ENCODE measurements at regions not wholly inside any gene's neighbourhood (a gene's known extent, or its start where the extent isn't known, plus 50 kb on each side); places are given as distances from the start of the nearest gene placed in this dataset.

DNA sequence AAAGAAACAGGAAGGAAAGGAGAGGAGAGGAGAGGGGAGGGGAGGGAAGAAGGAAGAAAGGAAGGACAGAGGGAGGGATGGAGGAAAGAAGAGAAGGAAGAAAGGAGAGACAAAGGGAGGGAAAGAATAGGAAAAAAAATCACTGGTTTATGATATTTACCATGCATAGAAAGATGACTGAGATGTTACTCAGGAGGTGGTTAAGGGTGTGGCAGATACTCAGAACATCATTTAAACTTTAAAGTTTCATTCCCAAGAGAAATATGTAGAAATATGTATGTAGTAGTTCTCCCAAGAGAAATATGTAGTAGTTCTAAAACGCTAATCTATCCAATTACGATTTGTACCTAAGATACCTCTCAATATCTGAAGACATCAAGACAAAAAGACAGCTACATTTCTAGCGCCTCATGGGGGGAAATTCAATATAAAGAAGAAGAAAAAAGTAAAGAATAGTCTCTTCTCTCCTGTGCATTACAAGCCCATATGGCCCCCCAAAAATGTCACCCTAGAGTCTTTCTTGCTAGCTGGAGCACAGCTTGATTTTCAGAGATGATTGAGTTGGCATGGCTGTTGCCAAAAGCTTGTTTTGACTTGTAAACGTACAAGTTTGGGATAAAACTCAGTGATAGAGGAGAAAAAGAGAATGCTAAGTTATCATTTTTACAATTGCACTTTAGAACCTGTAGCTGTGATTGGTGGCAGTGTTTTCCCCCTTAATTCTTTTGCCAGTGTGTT lies 539.2 kb downstream of the CDH26 start:
- TF ChIP-seq ELF1 (IDR thresholded peaks at IDR 0.05) = no peak
- TF ChIP-seq FOSL2 (IDR thresholded peaks at IDR 0.05; ENCODE audit: borderline replicate concordance, low read depth) = no peak
- no peak for TF ChIP-seq CHD2 (IDR thresholded peaks at IDR 0.05; ENCODE audit: low read length, partially characterized antibody)
- no peak for TF ChIP-seq MEF2A (IDR thresholded peaks at IDR 0.05; ENCODE audit: borderline replicate concordance, low read depth)
- TF ChIP-seq FOXM1 (IDR thresholded peaks at IDR 0.05; ENCODE audit: low read depth) = no peak
- no peak for TF ChIP-seq GABPA (IDR thresholded peaks at IDR 0.05; ENCODE audit: low read depth)
- no peak for TF ChIP-seq GATA2 (CRISPR knock-in tag; IDR thresholded peaks at IDR 0.05)
- no peak for TF ChIP-seq TAF1 (IDR thresholded peaks at IDR 0.05; ENCODE audit: borderline replicate concordance, low read depth, low read length)
- TF ChIP-seq FOXJ3 (CRISPR knock-in tag; IDR thresholded peaks at IDR 0.05) = no peak
- no peak for TF ChIP-seq TEAD4 (IDR thresholded peaks at IDR 0.05; ENCODE audit: borderline replicate concordance, insufficient read depth)
- TF ChIP-seq NRF1 (IDR thresholded peaks at IDR 0.05; ENCODE audit: low read depth, low read length) = no peak
- TF ChIP-seq RAD21 (IDR thresholded peaks at IDR 0.05; ENCODE audit: low read length) = no peak
- TF ChIP-seq MXI1 (IDR thresholded peaks at IDR 0.05; ENCODE audit: low read depth, low read length) = no peak
- no peak for TF ChIP-seq EZH2phosphoT487 (IDR thresholded peaks at IDR 0.05; ENCODE audit: borderline replicate concordance, low read depth)
- H3K27ac ChIP-seq (ENCODE audit: low read depth in 2 of 2, low read length in 1 of 2) = no peak overlapping the region
- no peaks in the 10 kb centered on the region for H4K20me1 ChIP-seq (ENCODE audit: insufficient read depth)
- ChIA-PET POLR2A (no interaction called here), CTCF (interaction anchor here (1.2 to 1.6 kb wide), 2 partner anchors 38 to 287 kb away, joined by 3 to 6 read pairs; no protein-coding TSS in a partner anchor)
- 11% methylated on average over 4 of the region's 4 CpGs for WGBS (ENCODE audit: low lambda C conversion rate)
- no peaks in the 10 kb centered on the region for H3K9me3 ChIP-seq
- H3K9ac ChIP-seq = no peak overlapping the region
- H3K27me3 ChIP-seq (ENCODE audit: insufficient read depth) = no peaks in the 10 kb centered on the region
- no peak overlapping the region for H3K4me2 ChIP-seq
- no peaks in the 10 kb centered on the region for H3K36me3 ChIP-seq (replicated peaks in 1 of 2; ENCODE audit: control insufficient read depth in 1 of 2, insufficient read depth in 2 of 2, low read length in 1 of 2)
- no peaks in the 10 kb centered on the region for H3K9me2 ChIP-seq
- DNase-seq = no peak
- no peak overlapping the region for H2AFZ ChIP-seq (ENCODE audit: low read depth)
- H3K4me3 ChIP-seq (ENCODE audit: low read depth in 2 of 2, low read length in 1 of 2) = no peak overlapping the region
- H3K4me1 ChIP-seq (ENCODE audit: control insufficient read depth in 1 of 2, insufficient read depth in 2 of 2, low read depth in 1 of 2, low read length in 1 of 2) = no peaks in the 10 kb centered on the region
- H3K79me2 ChIP-seq (ENCODE audit: insufficient read depth) = no peaks in the 10 kb centered on the region
- no peaks in the 10 kb centered on the region for H3F3A ChIP-seq (replicated peaks; ENCODE audit: insufficient read depth)

- H2AFZ ChIP-seq (ENCODE audit: low read depth) = no peak overlapping the region
- no peaks in the 10 kb centered on the region for H3K79me2 ChIP-seq (ENCODE audit: insufficient read depth)
- ChIA-PET POLR2A (no interaction called here), CTCF (no interaction called here)
- H3K4me2 ChIP-seq = no peak overlapping the region
- H3K27me3 ChIP-seq (ENCODE audit: insufficient read depth) = no peaks in the 10 kb centered on the region
- H3K36me3 ChIP-seq (replicated peaks in 1 of 2; ENCODE audit: control insufficient read depth in 1 of 2, insufficient read depth in 2 of 2, low read length in 1 of 2) = no peaks in the 10 kb centered on the region
- no peaks in the 10 kb centered on the region for H3K4me1 ChIP-seq (ENCODE audit: control insufficient read depth in 1 of 2, insufficient read depth in 2 of 2, low read depth in 1 of 2, low read length in 1 of 2)
- WGBS (ENCODE audit: low lambda C conversion rate) = 27% methylated on average over 4 of the region's 4 CpGs
- H3F3A ChIP-seq (replicated peaks; ENCODE audit: insufficient read depth) = no peaks in the 10 kb centered on the region
- no peak for TF ChIP-seq EZH2phosphoT487 (IDR thresholded peaks at IDR 0.05; ENCODE audit: borderline replicate concordance, low read depth)
- TF ChIP-seq FOXM1 (IDR thresholded peaks at IDR 0.05; ENCODE audit: low read depth) = no peak
- no peak for TF ChIP-seq TEAD4 (IDR thresholded peaks at IDR 0.05; ENCODE audit: borderline replicate concordance, insufficient read depth)
- TF ChIP-seq FOSL2 (IDR thresholded peaks at IDR 0.05; ENCODE audit: borderline replicate concordance, low read depth) = no peak
- TF ChIP-seq TCF12 (IDR thresholded peaks at IDR 0.05) = no peak
- TF ChIP-seq JUND (IDR thresholded peaks at IDR 0.05) = no peak
- no peak for DNase-seq
- H3K27ac ChIP-seq (ENCODE audit: low read depth in 2 of 2, low read length in 1 of 2) = no peak overlapping the region
- H3K9me3 ChIP-seq = no peaks in the 10 kb centered on the region
- no peaks in the 10 kb centered on the region for H3K9me2 ChIP-seq
- H3K4me3 ChIP-seq (ENCODE audit: low read depth in 2 of 2, low read length in 1 of 2) = no peak overlapping the region
- no peak overlapping the region for H3K9ac ChIP-seq
- H4K20me1 ChIP-seq (ENCODE audit: insufficient read depth) = no peaks in the 10 kb centered on the region
Observed at GRCh38 chr20:60500038-60500701, 541.9 kb downstream of the CDH26 start.

All from SK-N-SH (cell line).